GM12872 (cell line): ENCODE measurements at regions not wholly inside any gene's neighbourhood (a gene's known extent, or its start where the extent isn't known, plus 50 kb on each side); places are given as distances from the start of the nearest gene placed in this dataset.

ENCODE experiments used
- CTCF ChIP-seq: IDR thresholded peaks from 3 replicates; pipeline ENCODE4 v1.5.1; 2011; ENCODE audit warnings: low read depth, mild to moderate bottlenecking, low read length, moderate library complexity; ENCODE audit not compliant: insufficient read depth

GRCh38 chr5:88660264-88660946 lies 222.6 kb downstream of the MEF2C start:
- TF ChIP-seq CTCF, result no peak

GRCh38 chr5:88659529-88660263 lies 223.3 kb downstream of the MEF2C start:
- no peak for TF ChIP-seq CTCF

- TF ChIP-seq CTCF, result no peak
These were observed 224.1 kb downstream of the MEF2C start for GRCh38 chr5:88658886-88659285.

GRCh38 chr5:88657906-88658775 lies 224.8 kb downstream of the MEF2C start:
- TF ChIP-seq CTCF, result no peak

GRCh38 chr5:88657136-88657535 lies 225.8 kb downstream of the MEF2C start:
- no peak for TF ChIP-seq CTCF

- no peak for TF ChIP-seq CTCF
These were observed 226.6 kb downstream of the MEF2C start for GRCh38 chr5:88656221-88656950.
